SU-DHL-6 (cell line): ENCODE measurements at regions not wholly inside any gene's neighbourhood (a gene's known extent, or its start where the extent isn't known, plus 50 kb on each side); places are given as distances from the start of the nearest gene placed in this dataset.

Source experiments
- H2AFZ ChIP-seq: fragments of 200-600 bp; sonication (generic); 2 replicates; pipeline ENCODE4 v1.6.1; 2014; ENCODE audit warnings: low read depth, mild to moderate bottlenecking, moderate library complexity, mixed read lengths, antibody characterized with exemption, low read length; ENCODE audit not compliant: severe bottlenecking
- H3F3A ChIP-seq: fragments of 200-600 bp; shearing (Covaris generic); 2 replicates; pipeline ENCODE4 v1.6.0; 2016; ENCODE audit warnings: antibody characterized with exemption, mild to moderate bottlenecking; ENCODE audit not compliant: insufficient read depth
- H3K27ac ChIP-seq: fragments of 200-600 bp; sonication (generic); 2 replicates; pipeline ENCODE4 v1.5.1; 2016; ENCODE audit warnings: low read depth, mild to moderate bottlenecking, low read length, moderate library complexity, mixed read lengths
- H3K27me3 ChIP-seq: fragments of 200-600 bp; sonication (generic), shearing (Covaris generic); 2 replicates; pipeline ENCODE4 v1.6.0; 2014; ENCODE audit warnings: mild to moderate bottlenecking, low read length
- H3K36me3 ChIP-seq: fragments of 200-600 bp; sonication (generic); 2 replicates; pipeline ENCODE4 v1.6.1; 2014; ENCODE audit warnings: mild to moderate bottlenecking, low read length, mixed read lengths
- H3K4me2 ChIP-seq: fragments of 300-600, 200-600 bp; shearing (Covaris generic), sonication (generic); 2 replicates; pipeline ENCODE4 v1.6.0; 2014; ENCODE audit warnings: low read length, low read depth, mild to moderate bottlenecking; ENCODE audit not compliant: poor library complexity, severe bottlenecking
- H3K4me3 ChIP-seq: fragments of 200-600 bp; sonication (generic); 2 replicates; pipeline ENCODE4 v1.5.1; 2014; ENCODE audit warnings: antibody characterized with exemption, low read length, mild to moderate bottlenecking, mixed read lengths; ENCODE audit not compliant: insufficient read depth, poor library complexity, severe bottlenecking
- H3K79me2 ChIP-seq: fragments of 200-600 bp; sonication (generic); 2 replicates; pipeline ENCODE4 v1.6.1; 2014; ENCODE audit warnings: mild to moderate bottlenecking, low read length, moderate library complexity; ENCODE audit not compliant: insufficient read depth
- H3K9ac ChIP-seq: fragments of 200-600 bp; sonication (generic); 2 replicates; pipeline ENCODE4 v1.7.0; 2014; ENCODE audit warnings: mild to moderate bottlenecking, low read length
- H3K9me2 ChIP-seq: fragments of 200-600 bp; sonication (generic); replicated peaks from 2 replicates; pipeline ENCODE4 v1.6.1; 2014; ENCODE audit warnings: low read length; ENCODE audit not compliant: insufficient read depth
- H3K9me3 ChIP-seq: fragments of 200-600 bp; sonication (generic); 2 replicates; pipeline ENCODE4 v1.6.1; 2014; ENCODE audit warnings: low read length, mixed read lengths; ENCODE audit not compliant: insufficient read depth
- H4K20me1 ChIP-seq: fragments of 200-600 bp; sonication (generic); 2 replicates; pipeline ENCODE4 v1.6.1; 2014; ENCODE audit warnings: low read depth, mild to moderate bottlenecking, antibody characterized with exemption, low read length, moderate library complexity, mixed read lengths
- CTCF ChIP-seq: fragments of 200-600 bp; sonication (generic); IDR thresholded peaks from one replicate; pipeline ENCODE4 v1.5.1; 2017; ENCODE audit warnings: antibody characterized with exemption, mild to moderate bottlenecking, low read length, moderate library complexity; ENCODE audit not compliant: insufficient read depth, poor library complexity, severe bottlenecking
- EZH2phosphoT487 ChIP-seq: fragments of 200-600 bp; sonication (generic), shearing (Covaris generic); conservative IDR thresholded peaks from 2 replicates; pipeline ENCODE4 v1.6.1; 2018; ENCODE audit warnings: mild to moderate bottlenecking, antibody characterized with exemption, low read length, moderate library complexity, mixed read lengths

- Histone ChIP-seq H3K9me3 (no peaks in the 10 kb centered on the region), H3F3A (no peaks in the 10 kb centered on the region), H2AFZ (no peak overlapping the region), H3K9ac (no peak overlapping the region), H4K20me1 (no peaks in the 10 kb centered on the region), H3K4me3 (no peak overlapping the region), H3K4me2 (no peak overlapping the region), H3K36me3 (no peaks in the 10 kb centered on the region), H3K9me2 (no peaks in the 10 kb centered on the region), H3K79me2 (no peaks in the 10 kb centered on the region), H3K27me3 (no peaks in the 10 kb centered on the region), H3K27ac (no peak overlapping the region)
- no peak for TF ChIP-seq CTCF
These were observed 179.3 kb downstream of the FOXB1 start for GRCh38 chr15:60183366-60183765.

- no peaks in the 10 kb centered on the region for H3K79me2 ChIP-seq
- H2AFZ ChIP-seq: no peak overlapping the region
- no peak overlapping the region for H3K27ac ChIP-seq
- no peaks in the 10 kb centered on the region for H3K9me2 ChIP-seq
- no peaks in the 10 kb centered on the region for H4K20me1 ChIP-seq
- H3K9ac ChIP-seq: no peak overlapping the region
- no peak overlapping the region for H3K4me3 ChIP-seq
- H3K9me3 ChIP-seq: no peaks in the 10 kb centered on the region
- no peaks in the 10 kb centered on the region for H3K27me3 ChIP-seq
- no peaks in the 10 kb centered on the region for H3F3A ChIP-seq
- no peaks in the 10 kb centered on the region for H3K36me3 ChIP-seq
- TF ChIP-seq CTCF (no peak), EZH2phosphoT487 (no peak)
- no peak overlapping the region for H3K4me2 ChIP-seq
These were observed 180.5 kb downstream of the FOXB1 start for GRCh38 chr15:60184579-60184978.

- H3K4me3 ChIP-seq: no peak overlapping the region
- no peak overlapping the region for H2AFZ ChIP-seq
- no peaks in the 10 kb centered on the region for H3K27me3 ChIP-seq
- no peak overlapping the region for H3K4me2 ChIP-seq
- no peak overlapping the region for H3K9ac ChIP-seq
- no peaks in the 10 kb centered on the region for H3K9me2 ChIP-seq
- no peak for TF ChIP-seq CTCF
- H3F3A ChIP-seq: no peaks in the 10 kb centered on the region
- no peaks in the 10 kb centered on the region for H3K79me2 ChIP-seq
- no peaks in the 10 kb centered on the region for H3K9me3 ChIP-seq
- H4K20me1 ChIP-seq: no peaks in the 10 kb centered on the region
- H3K36me3 ChIP-seq: no peaks in the 10 kb centered on the region
- H3K27ac ChIP-seq: no peak overlapping the region
These were observed 186.9 kb downstream of the FOXB1 start for GRCh38 chr15:60191016-60191415.

- no peak overlapping the region for H2AFZ ChIP-seq
- TF ChIP-seq CTCF: no peak
- TF ChIP-seq EZH2phosphoT487: no peak
- no peaks in the 10 kb centered on the region for H3K79me2 ChIP-seq
- no peaks in the 10 kb centered on the region for H3K36me3 ChIP-seq
- H3K27ac ChIP-seq: no peak overlapping the region
- H3K4me3 ChIP-seq: no peak overlapping the region
- H4K20me1 ChIP-seq: no peaks in the 10 kb centered on the region
- H3K9me3 ChIP-seq: no peaks in the 10 kb centered on the region
- H3K9me2 ChIP-seq: no peaks in the 10 kb centered on the region
- H3K27me3 ChIP-seq: no peaks in the 10 kb centered on the region
- no peak overlapping the region for H3K4me2 ChIP-seq
- no peak overlapping the region for H3K9ac ChIP-seq
- H3F3A ChIP-seq: no peaks in the 10 kb centered on the region
These were observed 187.7 kb downstream of the FOXB1 start for GRCh38 chr15:60191821-60192220.
